GM12878 (cell line): ENCODE measurements at regions not wholly inside any gene's neighbourhood (a gene's known extent, or its start where the extent isn't known, plus 50 kb on each side); places are given as distances from the start of the nearest gene placed in this dataset.

Source experiments
- ATAC-seq: fragments of 200-7000 bp; cut with Tn5 transposase; 3 replicates; pipeline ENCODE4 v1.9.1; 2020; ENCODE audit warnings: mild to moderate bottlenecking, moderate library complexity
- BruUV-seq: library from RNA; stranded (reverse); fragments of 400-500 nt; replicated peaks from 2 replicates; lab custom pipeline; 2021; lab: Mats Ljungman, UMichigan
- CTCF ChIA-PET: fragments of 300-600 bp; sonication (Branson Sonifier 250); formaldehyde crosslinking; extraction: SDS; loops from one replicate; lab custom pipeline; 2021; ENCODE audit warnings: inconsistent platforms; lab: Yijun Ruan, JAX
- POLR2A ChIA-PET: fragments of 350-600 bp; formaldehyde crosslinking; extraction: SDS; loops from one replicate; lab custom pipeline; 2021; ENCODE audit warnings: inconsistent platforms; lab: Charles Lee
- RAD21 ChIA-PET: fragments of 300-600 bp; sonication (Branson Sonifier 250); formaldehyde crosslinking; loops from one replicate; lab custom pipeline; 2023; ENCODE audit warnings: antibody characterized with exemption; ENCODE audit not compliant: unreplicated experiment; lab: Charles Lee
- SMC1A ChIA-PET: fragments of 300-600 bp; sonication (Branson Sonifier 250); formaldehyde crosslinking; loops from one replicate; lab custom pipeline; 2023; ENCODE audit not compliant: unreplicated experiment, uncharacterized antibody; lab: Charles Lee
- DNase-seq: peaks from one replicate; pipeline ENCODE4 v3.0.0-alpha.2; 2011; ENCODE audit warnings: low read depth, low spot score
- FAIRE-seq: peaks from 3 replicates; lab custom pipeline; 2011; peaks lifted over from hg19 to GRCh38; lab: Jason Lieb, UNC
- H2AFZ ChIP-seq: 2 replicates; pipeline ENCODE4 v1.6.0; 2011; ENCODE audit warnings: low read depth, low read length, control low read depth; ENCODE audit not compliant: control insufficient read depth
- H3K27ac ChIP-seq: 2 replicates; pipeline ENCODE4 v1.5.1; 2011; ENCODE audit warnings: control low read depth; ENCODE audit not compliant: control insufficient read depth, insufficient read depth
- H3K27me3 ChIP-seq, 2 experiments: replicated peaks in 1 of 2; 2 replicates each; pipeline versions ENCODE4 v1.6.0 to v1.6.1; 2011; ENCODE audit warnings: low read length in 1 of 2; ENCODE audit not compliant: control insufficient read depth in 2 of 2, insufficient read depth in 2 of 2
- H3K36me3 ChIP-seq, 2 experiments: 2 replicates each; pipeline ENCODE4 v1.5.1; 2011; ENCODE audit warnings: low read length in 1 of 2; ENCODE audit not compliant: control insufficient read depth in 2 of 2, insufficient read depth in 2 of 2
- H3K4me1 ChIP-seq: 2 replicates; pipeline ENCODE4 v1.6.1; 2011; ENCODE audit warnings: mild to moderate bottlenecking, low read length, moderate library complexity, mixed read lengths; ENCODE audit not compliant: control insufficient read depth, insufficient read depth
- H3K4me2 ChIP-seq: 2 replicates; pipeline ENCODE4 v1.6.0; 2011; ENCODE audit warnings: control low read depth; ENCODE audit not compliant: control insufficient read depth, insufficient read depth
- H3K4me3 ChIP-seq: fragments of 200-600 bp; sonication (generic); 2 replicates; pipeline ENCODE4 v1.5.1; 2016
- H3K79me2 ChIP-seq: 2 replicates; pipeline ENCODE4 v1.6.0; 2011; ENCODE audit warnings: low read length; ENCODE audit not compliant: control insufficient read depth, insufficient read depth
- H3K9ac ChIP-seq: 2 replicates; pipeline ENCODE4 v1.8.0; 2011; ENCODE audit warnings: low read length, control low read depth, mixed read lengths; ENCODE audit not compliant: control insufficient read depth, insufficient read depth
- H3K9me3 ChIP-seq: replicated peaks from 3 replicates; pipeline ENCODE4 v1.5.1; 2011; ENCODE audit warnings: mild to moderate bottlenecking, low read length; ENCODE audit not compliant: control insufficient read depth, insufficient read depth
- H4K20me1 ChIP-seq: 2 replicates; pipeline ENCODE4 v1.6.0; 2011; ENCODE audit not compliant: control insufficient read depth, insufficient read depth
- ASH2L ChIP-seq: fragments of 300-600, 200-600 bp; sonication (generic); IDR thresholded peaks from 2 replicates; pipeline ENCODE4 v1.6.1; 2017; ENCODE audit warnings: low read depth, mild to moderate bottlenecking, borderline replicate concordance
- BHLHE40 ChIP-seq, 2 experiments: fragments of 450-650 bp in 1 of 2; IDR thresholded peaks; 2 replicates each; pipeline ENCODE4 v1.6.1; 2011 to 2017; ENCODE audit warnings: low read depth in 2 of 2, borderline replicate concordance in 1 of 2, improper control_type of control experiment in 1 of 2, low read length in 1 of 2, mild to moderate bottlenecking in 1 of 2
- EZH2 ChIP-seq: IDR thresholded peaks from 2 replicates; pipeline ENCODE4 v1.6.1; 2012; ENCODE audit warnings: low read depth, mild to moderate bottlenecking, control low read depth, inconsistent platforms, low read length, borderline replicate concordance; ENCODE audit not compliant: control insufficient read depth
- FOS ChIP-seq: IDR thresholded peaks from 3 replicates; pipeline ENCODE4 v1.6.1; 2011; ENCODE audit warnings: borderline replicate concordance; ENCODE audit not compliant: insufficient read length; ENCODE audit errors: extremely low read depth
- PBX3 ChIP-seq: IDR thresholded peaks from 2 replicates; pipeline ENCODE4 v1.6.1; 2011; ENCODE audit warnings: mild to moderate bottlenecking, low read depth, low read length, moderate library complexity; ENCODE audit not compliant: insufficient replicate concordance
- SPI1 ChIP-seq: IDR thresholded peaks from 2 replicates; pipeline ENCODE4 v1.6.1; 2011; ENCODE audit warnings: low read depth, mild to moderate bottlenecking, low read length, moderate library complexity, borderline replicate concordance; ENCODE audit not compliant: insufficient read depth
- ZBTB4 ChIP-seq: fragments of 450-650 bp; formaldehyde crosslinking; IDR thresholded peaks from 2 replicates; pipeline ENCODE4 v1.4.0; 2022; ENCODE audit warnings: mild to moderate bottlenecking, moderate library complexity
- WGBS: methylation state at CpG from one replicate; pipeline ENCODE4 v1.1.6; 2016; ENCODE audit warnings: low lambda C conversion rate; ENCODE audit not compliant: insufficient replicate concordance, insufficient coverage; ENCODE audit errors: missing lambda C conversion rate; 5-methylcytosine and 5-hydroxymethylcytosine counted together
- in situ Hi-C: fragments of 300-500 bp; cut with MboI; formaldehyde crosslinking; loops from 9 replicates; pipeline ENCODE4 v1.14.3; 2018; ENCODE audit warnings: mixed read lengths
- intact Hi-C: fragments of 100-400 bp; cut with micrococcal nuclease; formaldehyde crosslinking; loops from one replicate; pipeline ENCODE4 v1.14.2; 2022; ENCODE audit not compliant: unreplicated experiment

- TF ChIP-seq FOS = no peak
- no peak for TF ChIP-seq BHLHE40 (IDR thresholded peaks at IDR 0.05; ENCODE audit: borderline replicate concordance in 1 of 2, low read depth in 2 of 2, low read length in 1 of 2)
- no peak for TF ChIP-seq ZBTB4
- no peak for TF ChIP-seq ASH2L
- no peak for TF ChIP-seq SPI1
- no peak for TF ChIP-seq EZH2
- TF ChIP-seq, all 136 proteins: peak for 0
Measured at GRCh38 chr18:1653873-1654272, 749.2 kb downstream of the ADCYAP1 start (continued).

GRCh38 chr18:1657876-1658275, 753.2 kb downstream of the ADCYAP1 start:
- SMC1A ChIA-PET = no interaction called here
- TF ChIP-seq PBX3 = no peak
- TF ChIP-seq, all 136 proteins: peak for 0
- 38% methylated on average over 1 of the region's 1 CpG for WGBS
- Histone ChIP-seq H3K4me3 (no peak overlapping the region), H3K9ac (no peak overlapping the region), H3K36me3 (no peaks in the 10 kb centered on the region), H3K4me1 (no peaks in the 10 kb centered on the region), H4K20me1 (no peaks in the 10 kb centered on the region), H2AFZ (no peak overlapping the region), H3K27me3 (no peaks in the 10 kb centered on the region), H3K4me2 (no peak overlapping the region), H3K9me3 (no peaks in the 10 kb centered on the region), H3K79me2 (no peaks in the 10 kb centered on the region), H3K27ac (no peak overlapping the region)
- DNase-seq = no peak
- ChIA-PET POLR2A (no interaction called here), RAD21 (no interaction called here), CTCF (interaction anchor here (0.6 kb wide), 1 partner anchor 82 kb away, joined by 3 read pairs; no protein-coding TSS in a partner anchor)
- no TSS peak for BruUV-seq
- in situ Hi-C loops (no loop called here), intact Hi-C loops (no loop called here)
- ATAC-seq = no peak
- no peak for FAIRE-seq
